ENCODE measurements at regions not wholly inside any gene's neighbourhood (a gene's known extent, or its start where the extent isn't known, plus 50 kb on each side); places are given as distances from the start of the nearest gene placed in this dataset.

DNA sequence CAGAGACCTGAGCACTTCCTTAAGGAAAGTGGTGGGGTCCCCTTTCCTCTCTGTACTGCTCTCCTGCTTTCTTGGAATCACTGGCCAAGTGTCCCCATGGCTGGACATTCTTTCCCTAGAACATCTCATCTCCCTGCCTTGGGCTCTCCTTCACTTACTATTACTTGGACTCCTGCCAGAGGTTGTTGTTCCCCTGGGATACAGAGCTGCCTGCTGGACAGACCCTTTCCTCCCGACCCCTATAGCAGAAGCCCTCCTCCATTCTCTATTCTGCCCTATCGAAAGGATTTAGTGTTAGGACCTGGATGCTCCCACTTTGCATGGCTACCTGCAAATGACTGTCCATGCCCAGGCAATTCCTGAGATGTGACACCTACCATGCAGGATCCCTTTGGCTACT, 164.3 kb upstream of the PODXL start:
- no peak for TF ChIP-seq POLR2A (IDR thresholded peaks at IDR 0.05)
- TF ChIP-seq, protein P1, sequence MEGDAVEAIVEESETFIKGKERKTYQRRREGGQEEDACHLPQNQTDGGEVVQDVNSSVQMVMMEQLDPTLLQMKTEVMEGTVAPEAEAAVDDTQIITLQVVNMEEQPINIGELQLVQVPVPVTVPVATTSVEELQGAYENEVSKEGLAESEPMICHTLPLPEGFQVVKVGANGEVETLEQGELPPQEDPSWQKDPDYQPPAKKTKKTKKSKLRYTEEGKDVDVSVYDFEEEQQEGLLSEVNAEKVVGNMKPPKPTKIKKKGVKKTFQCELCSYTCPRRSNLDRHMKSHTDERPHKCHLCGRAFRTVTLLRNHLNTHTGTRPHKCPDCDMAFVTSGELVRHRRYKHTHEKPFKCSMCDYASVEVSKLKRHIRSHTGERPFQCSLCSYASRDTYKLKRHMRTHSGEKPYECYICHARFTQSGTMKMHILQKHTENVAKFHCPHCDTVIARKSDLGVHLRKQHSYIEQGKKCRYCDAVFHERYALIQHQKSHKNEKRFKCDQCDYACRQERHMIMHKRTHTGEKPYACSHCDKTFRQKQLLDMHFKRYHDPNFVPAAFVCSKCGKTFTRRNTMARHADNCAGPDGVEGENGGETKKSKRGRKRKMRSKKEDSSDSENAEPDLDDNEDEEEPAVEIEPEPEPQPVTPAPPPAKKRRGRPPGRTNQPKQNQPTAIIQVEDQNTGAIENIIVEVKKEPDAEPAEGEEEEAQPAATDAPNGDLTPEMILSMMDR (IDR thresholded peaks at IDR 0.05): no peak
